GM21390 (cell line): ENCODE measurements at regions not wholly inside any gene's neighbourhood (a gene's known extent, or its start where the extent isn't known, plus 50 kb on each side); places are given as distances from the start of the nearest gene placed in this dataset.
"Not testable (repeated sequence)": the region's sequence is repeated elsewhere in the genome, so short reads cannot be mapped to it uniquely, and the experiment has no call there.

Experiments
- ATAC-seq: cut with Tn5 transposase; IDR thresholded peaks from one replicate; pipeline ENCODE4 v1.9.1; 2021; ENCODE audit not compliant: unreplicated experiment

DNA sequence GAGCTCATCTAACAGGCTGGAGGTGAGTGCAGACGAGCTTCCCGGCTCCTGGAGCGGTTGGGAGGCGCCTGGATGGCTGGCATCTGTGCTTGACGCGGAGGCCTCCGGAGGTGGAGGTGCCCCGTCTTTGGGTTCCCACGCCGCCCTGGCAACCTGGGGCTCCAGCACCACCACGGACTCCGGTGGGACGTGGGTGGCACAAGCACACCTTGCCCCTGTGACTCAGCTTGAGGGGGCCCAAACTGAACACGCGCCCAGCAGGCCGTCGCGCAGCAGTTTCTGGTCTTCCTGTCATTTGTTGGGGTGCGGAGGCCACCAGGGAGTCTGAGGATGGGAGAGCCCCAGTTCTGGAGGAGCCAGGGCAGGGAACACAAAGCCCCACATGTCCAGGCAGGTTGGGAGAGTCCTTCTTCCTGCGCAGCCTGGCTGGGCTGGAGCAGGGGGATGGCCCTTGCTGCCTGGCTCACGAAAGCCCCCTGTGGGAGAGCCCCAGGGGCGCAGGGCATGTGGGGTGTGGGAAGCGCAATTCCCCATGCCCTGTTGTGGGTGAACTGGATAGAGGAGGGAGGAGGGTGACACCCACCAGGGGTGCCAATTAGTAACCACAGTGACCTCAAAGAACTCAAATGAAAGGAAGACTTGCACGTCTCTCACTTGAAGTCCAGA is 1378.6 kb upstream of the DEFB115 start:
- peak; percentile 50 for ATAC-seq

DNA sequence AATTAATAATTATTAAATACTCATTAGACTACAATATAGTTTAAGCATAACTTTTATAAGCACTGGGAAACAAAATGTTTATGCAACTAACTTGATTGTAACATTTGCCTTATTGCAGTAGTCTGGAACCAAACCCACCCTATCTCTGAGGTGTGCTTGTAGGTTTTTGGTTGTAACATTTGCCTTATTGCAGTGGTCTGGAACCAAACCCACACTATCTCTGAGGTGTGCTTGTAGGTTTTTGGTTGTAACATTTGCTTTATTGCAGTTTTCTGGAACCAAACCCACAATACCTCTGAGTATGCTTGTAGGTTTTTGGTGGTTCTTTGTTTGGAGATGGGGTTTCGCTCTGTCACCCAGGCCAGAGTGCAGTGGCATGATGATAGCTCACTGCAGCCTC is 1376.4 kb upstream of the DEFB115 start:
- ATAC-seq, result not testable (repeated sequence)

DNA sequence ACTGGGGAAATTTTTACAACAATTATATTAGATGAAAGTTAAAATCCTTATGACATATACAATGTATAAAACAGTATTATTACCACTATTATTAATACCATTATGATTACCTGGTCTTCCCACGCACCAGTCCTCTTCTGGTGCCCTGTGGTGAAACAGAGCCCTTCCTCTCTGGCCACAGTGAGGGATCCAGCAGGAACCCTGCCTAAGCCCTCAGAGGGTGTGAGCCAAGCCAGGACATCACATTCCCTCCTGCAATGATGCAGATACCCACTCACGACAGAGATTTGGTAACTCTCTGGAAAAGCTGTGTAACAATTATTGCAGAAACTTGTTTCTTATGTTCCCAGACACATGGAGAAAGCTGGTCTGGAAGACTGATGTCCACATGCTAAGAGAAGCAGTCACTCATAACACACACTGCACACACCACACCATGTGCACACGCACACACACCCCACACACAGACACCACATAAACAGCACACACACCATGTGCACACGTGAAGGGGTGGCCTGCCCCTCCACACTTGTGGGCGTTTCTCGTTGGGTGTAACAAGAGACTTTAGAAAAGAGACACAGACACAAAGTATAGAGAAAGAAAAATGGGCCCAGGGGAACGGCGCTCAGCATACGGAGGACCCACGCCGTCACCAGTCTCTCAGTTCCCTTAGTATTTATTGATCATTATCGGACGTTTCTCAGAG is 1373.8 kb upstream of the DEFB115 start:
- not testable (repeated sequence) for ATAC-seq

DNA sequence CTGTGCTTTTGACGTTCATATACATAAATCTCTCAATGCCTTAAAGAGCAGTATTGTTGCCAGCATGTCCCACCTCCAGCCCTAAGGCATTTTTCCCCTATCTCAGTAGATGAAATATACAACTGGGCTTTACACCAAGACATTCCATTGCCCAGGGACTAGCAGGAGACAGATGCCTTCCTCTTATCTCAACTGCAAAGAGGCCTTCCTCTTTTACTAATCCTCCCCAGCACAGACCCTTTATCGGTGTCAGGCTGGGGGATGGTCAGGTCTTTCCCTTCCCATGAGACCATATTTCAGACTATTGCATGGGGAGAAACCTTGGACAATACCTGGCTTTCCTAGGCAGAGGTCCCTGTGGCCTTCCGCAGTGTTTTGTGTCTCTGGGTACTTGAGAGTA is 1373.1 kb upstream of the DEFB115 start:
- ATAC-seq, result not testable (repeated sequence)

DNA sequence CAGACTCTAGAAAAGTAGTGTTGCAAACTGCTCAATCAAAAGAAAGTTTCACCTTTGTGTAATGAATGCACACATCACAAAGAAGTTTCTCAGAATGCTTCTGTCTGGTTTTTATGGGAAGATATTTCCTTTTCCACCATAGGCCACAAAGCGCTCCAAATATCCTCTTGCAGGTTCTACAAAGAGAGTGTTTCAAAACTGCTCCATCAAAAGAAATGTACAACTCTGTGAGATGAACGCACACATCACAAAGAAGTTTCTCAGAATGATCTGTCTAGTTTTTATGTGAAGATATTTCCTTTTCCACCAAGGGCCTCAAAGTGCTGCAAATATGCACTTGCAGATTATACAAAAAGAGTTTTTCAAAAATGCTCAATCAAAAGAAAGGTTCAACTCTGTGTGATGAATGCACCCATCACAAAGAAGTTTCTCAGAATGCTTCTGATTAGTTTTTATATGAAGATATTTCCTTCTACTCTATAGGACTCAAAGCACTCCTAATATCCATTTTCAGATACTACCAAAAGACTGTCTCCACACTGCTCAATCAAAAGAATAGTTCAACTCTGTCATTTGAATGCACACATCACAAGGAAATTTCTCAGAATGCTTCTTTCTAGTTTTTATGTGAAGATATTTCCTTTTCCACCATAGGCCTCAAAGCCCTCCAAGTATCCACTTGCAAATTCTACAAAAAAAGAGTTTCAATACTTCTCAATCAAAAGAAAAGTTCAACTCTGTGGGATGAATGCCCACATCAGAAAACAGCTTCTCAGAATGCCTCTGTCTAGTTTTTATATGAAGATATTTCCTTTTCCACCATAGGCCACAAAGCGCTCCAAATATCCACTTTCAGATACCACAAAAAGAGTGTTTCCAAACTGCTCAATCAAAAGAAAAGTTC is 1371.9 kb upstream of the DEFB115 start:
- not testable (repeated sequence) for ATAC-seq

DNA sequence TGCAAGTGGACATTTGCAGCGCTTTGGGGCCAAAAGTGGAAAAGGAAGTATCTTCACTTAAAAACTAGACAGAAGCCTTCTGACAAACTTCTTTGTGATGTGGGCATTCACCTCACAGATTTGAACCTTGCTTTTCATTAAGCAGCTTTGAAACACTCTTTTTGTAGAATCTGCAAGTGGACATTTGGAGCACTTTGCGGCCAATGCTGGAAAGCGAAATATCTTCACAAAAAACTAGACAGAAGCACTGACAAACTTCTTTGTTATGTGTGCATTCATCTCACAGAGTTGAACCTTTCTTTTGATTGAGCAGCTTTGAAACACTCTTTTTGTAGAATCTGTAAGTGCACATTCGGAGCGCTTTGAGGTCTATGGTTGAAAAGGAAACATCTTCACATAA is 1365.9 kb upstream of the DEFB115 start:
- ATAC-seq, result not testable (repeated sequence)
